Stimulated activated CD4-positive, alpha-beta T cell treated with anti-CD3 and anti-CD28 coated beads, TNF-alpha, amount 100 ng/mL, for 1 hour (primary cell): ENCODE measurements at regions not wholly inside any gene's neighbourhood (a gene's known extent, or its start where the extent isn't known, plus 50 kb on each side); places are given as distances from the start of the nearest gene placed in this dataset.
"Not testable (repeated sequence)": the region's sequence is repeated elsewhere in the genome, so short reads cannot be mapped to it uniquely, and the experiment has no call there.

Experiments
- DNase-seq, 3 donors: peaks; one replicate each; pipeline ENCODE4 v3.0.0-alpha.2; 2020; ENCODE audit warnings: low read depth in 3 of 3, low spot score in 1 of 3

DNA sequence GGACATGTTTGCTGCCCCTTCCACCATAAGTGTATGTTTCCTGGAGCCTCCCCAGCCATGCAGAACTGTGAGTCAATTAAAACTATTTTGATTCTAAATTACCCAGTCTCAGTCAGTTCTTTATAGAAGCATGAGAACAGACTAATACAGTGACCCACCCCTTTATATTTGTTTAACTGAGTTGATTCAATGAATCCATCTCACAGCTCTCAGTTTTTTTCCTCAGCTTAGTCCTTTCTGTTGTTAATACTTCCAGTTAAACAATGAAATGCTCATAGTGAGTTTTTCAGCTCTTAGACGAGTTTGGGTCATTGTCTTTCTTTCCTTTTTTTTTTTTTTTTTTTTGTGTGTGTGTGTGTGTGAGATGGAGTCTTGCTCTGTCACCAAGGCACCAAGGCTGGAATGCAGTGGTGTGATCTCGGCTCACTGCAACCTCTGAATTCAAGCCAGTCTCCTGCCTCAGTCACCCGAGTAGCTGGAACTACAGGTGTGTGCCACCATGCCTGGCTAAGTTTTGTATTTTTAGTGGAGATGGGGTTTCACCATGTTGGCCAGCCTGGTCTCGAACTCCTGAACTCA lies 627.4 kb downstream of the SPATA31A7 start:
- not testable (repeated sequence) for DNase-seq

DNA sequence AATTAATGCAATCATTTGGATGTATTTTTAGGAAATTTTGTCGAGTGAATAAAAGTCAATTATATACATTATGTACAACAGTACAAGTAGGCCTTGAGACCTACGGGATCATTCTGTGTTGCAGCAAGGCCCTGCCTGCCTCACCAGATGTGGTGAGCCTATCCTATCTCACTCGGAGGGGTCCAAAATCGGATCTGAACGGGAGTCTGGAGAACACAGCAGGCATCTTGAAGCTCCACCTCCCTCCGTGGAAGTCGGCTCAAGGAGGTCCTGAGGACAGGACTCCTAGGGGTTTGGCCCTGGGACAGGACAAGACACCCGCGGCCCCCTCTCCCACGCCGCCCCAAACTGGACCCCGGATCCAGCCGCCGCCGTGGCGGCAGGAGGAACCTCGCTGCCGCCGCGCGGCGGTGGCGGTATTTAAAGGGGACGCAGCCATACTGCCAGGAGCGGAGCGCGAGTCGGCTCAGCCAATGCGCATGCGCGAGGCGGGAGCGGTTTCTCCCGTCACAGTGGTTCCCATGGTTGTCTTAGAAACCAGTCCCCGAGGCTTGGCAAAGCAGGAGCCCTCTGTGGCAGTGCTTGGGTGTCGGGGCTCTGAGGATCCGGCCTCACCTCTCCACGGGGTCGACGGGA lies 663.9 kb downstream of the SPATA31A7 start:
- peak; percentile 67 to 74 (median 71) for DNase-seq

- DNase-seq, result not testable (repeated sequence)
Observed at GRCh38 chr9:61854260-61854640, 664.4 kb downstream of the SPATA31A7 start.

DNA sequence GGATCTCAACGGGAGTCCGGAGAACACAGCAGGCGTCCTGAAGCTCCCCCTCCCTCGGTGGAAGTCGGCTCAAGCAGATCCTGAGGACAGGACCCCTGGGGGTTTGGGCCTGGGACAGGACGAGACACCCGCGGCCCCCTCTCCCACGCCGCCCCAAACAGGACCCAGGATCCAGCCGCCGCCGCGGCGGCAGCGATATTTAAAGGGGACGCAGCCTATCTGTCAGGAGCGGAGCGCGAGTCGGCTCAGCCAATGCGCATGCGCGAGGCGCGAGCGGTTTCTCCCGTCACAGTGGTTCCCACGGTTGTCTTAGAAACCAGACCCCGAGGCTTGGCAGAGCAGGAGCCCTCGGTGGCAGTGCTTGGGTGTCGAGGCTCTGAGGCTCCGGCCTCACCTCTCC lies 666.4 kb downstream of the SPATA31A7 start:
- DNase-seq, result not testable (repeated sequence)

DNA sequence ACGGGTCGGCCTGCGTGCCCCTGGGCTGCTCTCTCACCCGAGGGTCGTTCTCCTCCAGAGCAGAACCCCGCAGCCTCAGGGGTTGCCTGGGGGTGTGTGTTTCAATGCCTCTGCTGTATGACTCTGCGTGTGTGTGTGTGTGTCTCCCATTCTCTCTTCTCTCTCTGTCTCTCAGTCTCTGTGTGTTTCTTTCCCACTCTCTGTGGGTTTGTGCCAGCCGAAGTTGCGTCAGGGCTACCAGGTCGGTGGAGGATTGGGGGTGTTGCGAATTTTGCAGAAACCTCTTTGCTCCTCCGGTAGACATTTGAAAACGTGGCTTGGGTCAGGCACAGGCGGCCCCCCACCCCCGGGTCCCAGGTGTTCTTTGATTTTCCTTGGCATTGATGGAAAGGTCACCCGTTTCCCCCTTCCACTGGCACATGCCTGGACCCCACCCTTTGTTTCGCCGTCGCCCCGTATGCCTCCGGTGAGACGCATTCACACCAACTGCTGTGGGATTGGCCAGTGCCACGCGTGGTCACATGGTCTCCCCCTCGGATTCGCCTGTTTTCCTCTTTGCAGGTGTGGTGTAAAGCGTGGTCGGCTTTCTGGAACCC lies 667.1 kb downstream of the SPATA31A7 start:
- not testable (repeated sequence) for DNase-seq

DNA sequence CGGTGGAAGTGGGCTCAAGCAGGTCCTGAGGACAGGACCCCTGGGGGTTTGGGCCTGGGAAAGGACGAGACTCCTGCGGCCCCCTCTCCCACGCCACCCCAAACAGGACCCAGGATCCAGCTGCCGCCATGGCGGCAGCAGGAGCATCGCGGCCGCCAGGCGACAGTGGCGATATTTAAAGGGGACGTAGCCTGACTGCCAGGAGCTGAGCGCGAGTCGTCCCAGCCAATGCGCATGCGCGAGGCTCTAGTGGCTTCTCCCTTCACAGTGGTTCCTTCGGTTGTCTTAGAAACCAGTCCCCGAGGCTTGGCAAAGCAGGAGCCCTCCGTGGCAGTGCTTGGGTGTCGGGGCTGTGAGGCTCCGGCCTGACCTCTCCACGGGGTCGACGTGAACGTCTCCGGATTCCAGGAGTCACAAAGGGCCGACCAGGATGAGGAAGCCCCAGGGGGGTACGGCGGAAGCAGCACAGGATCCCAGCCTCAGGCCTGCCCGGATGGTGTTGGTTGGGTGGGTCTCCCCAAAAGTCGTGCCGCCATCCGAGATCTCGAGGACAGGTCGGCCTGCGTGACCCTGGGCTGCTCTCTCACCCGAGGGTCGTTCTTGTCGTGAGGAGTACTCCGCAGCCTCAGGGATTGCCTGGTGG lies 668.0 kb downstream of the SPATA31A7 start:
- DNase-seq, result not testable (repeated sequence)

GRCh38 chr9:61862431-61862971 lies 672.7 kb downstream of the SPATA31A7 start:
- peak; percentile 32 to 43 (median 40) for DNase-seq

- not testable (repeated sequence) for DNase-seq
Observed at GRCh38 chr9:61864463-61864862, 674.6 kb downstream of the SPATA31A7 start.

- DNase-seq, result not testable (repeated sequence)
Observed at GRCh38 chr9:61868965-61869364, 679.1 kb downstream of the SPATA31A7 start.

DNA sequence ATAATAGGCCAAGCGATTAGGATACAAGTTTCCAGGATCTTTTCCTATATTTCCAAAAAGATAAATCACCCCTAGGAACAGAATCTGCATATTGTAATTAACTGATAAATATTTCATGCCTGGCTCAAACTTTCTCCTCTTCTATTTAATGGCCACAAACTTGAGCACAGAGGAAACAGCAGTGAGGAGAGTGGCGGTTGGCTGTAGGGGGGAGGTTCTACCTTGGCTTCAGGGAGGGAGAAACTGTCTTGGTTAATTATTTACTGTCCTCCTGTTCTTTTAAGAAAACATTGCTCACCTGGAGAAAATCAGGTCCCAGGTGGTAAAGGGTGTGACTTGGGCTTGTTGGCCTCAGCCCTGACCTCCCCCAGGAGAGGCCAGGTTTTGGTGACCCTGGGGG lies 682.5 kb downstream of the SPATA31A7 start:
- DNase-seq, result not testable (repeated sequence)
